GM12865 (cell line): ENCODE measurements at regions not wholly inside any gene's neighbourhood (a gene's known extent, or its start where the extent isn't known, plus 50 kb on each side); places are given as distances from the start of the nearest gene placed in this dataset.

Experiments used
- DNase-seq: peaks from one replicate; pipeline ENCODE4 v3.0.0; 2010; ENCODE audit warnings: low read depth
- H3K4me3 ChIP-seq: 2 replicates; pipeline ENCODE4 v1.5.1; 2011; ENCODE audit warnings: mild to moderate bottlenecking, low read depth, low read length, control low read depth
- CTCF ChIP-seq: IDR thresholded peaks from 2 replicates; pipeline ENCODE4 v1.5.1; 2011; ENCODE audit warnings: low read length, control low read depth, low read depth, inconsistent platforms; ENCODE audit not compliant: insufficient read depth; ENCODE audit errors: missing control alignments

DNA sequence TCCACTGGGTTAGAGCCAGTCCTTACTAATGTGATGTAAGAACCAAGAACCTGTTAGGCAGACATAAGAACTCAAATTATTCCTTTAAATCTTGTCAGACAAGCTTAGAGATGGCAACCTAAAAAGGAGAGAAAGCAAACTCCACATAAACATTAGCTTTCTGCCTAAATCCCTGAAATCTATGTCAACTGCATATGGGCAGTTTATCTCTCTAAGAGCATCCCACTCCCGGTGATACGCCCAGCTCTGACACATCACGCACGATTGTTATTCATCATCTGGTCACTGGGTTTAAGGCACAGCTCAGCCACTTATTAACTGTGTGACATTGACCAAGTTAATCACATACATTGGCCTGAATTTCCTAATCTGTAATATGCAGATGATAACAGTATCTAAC lies 323.7 kb downstream of the HHIPL2 start:
- H3K4me3 ChIP-seq = no peak overlapping the region
- no peak for TF ChIP-seq CTCF
- no peak for DNase-seq

- no peak overlapping the region for H3K4me3 ChIP-seq
- TF ChIP-seq CTCF = no peak
- no peak for DNase-seq
Observed at GRCh38 chr1:222223010-222223409, 324.9 kb downstream of the HHIPL2 start.

GRCh38 chr1:222216255-222216754 lies 331.6 kb downstream of the HHIPL2 start:
- no peak for DNase-seq

GRCh38 chr1:222210776-222211175 lies 337.1 kb downstream of the HHIPL2 start:
- no peak for DNase-seq
- no peak overlapping the region for H3K4me3 ChIP-seq
- no peak for TF ChIP-seq CTCF

More at GRCh38 chr1:222216255-222216754, 331.6 kb downstream of the HHIPL2 start:
- no peak for TF ChIP-seq CTCF
- H3K4me3 ChIP-seq = no peak overlapping the region

DNA sequence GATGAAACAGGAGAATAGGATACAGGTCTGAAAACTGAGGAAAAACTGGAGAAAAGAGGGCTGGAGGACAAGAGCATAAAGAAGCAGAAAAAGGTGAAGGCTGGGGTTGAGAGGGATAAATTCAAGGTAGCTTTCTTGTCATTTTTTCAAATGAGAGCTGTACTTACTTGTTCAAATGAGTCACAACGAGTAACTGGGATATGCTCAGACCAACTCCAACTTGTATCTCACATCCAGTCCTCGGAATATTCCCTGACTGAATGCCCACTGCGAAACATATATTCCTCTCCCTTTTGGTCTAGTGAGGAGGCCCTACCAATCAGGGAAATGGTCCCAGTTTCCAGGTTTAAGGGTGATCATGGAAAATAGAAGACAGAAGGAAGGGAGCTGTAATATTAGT lies 343.4 kb downstream of the HHIPL2 start:
- DNase-seq = no peak
- H3K4me3 ChIP-seq = no peak overlapping the region
- no peak for TF ChIP-seq CTCF

GRCh38 chr1:222202831-222203230 lies 345.1 kb downstream of the HHIPL2 start:
- no peak overlapping the region for H3K4me3 ChIP-seq
- DNase-seq = no peak
- no peak for TF ChIP-seq CTCF

- no peak overlapping the region for H3K4me3 ChIP-seq
- no peak for TF ChIP-seq CTCF
- no peak for DNase-seq
Observed at GRCh38 chr1:222196736-222197135, 351.2 kb downstream of the HHIPL2 start.
